ENCODE measurements at regions not wholly inside any gene's neighbourhood (a gene's known extent, or its start where the extent isn't known, plus 50 kb on each side); places are given as distances from the start of the nearest gene placed in this dataset.

GRCh38 chr21:38931291-38931690 is 125.6 kb downstream of the ETS2 start:
- TF ChIP-seq CTCF (IDR thresholded peaks at IDR 0.05) (no peak), POLR2A (IDR thresholded peaks at IDR 0.05) (no peak)
